ENCODE measurements at regions not wholly inside any gene's neighbourhood (a gene's known extent, or its start where the extent isn't known, plus 50 kb on each side); places are given as distances from the start of the nearest gene placed in this dataset.

DNA sequence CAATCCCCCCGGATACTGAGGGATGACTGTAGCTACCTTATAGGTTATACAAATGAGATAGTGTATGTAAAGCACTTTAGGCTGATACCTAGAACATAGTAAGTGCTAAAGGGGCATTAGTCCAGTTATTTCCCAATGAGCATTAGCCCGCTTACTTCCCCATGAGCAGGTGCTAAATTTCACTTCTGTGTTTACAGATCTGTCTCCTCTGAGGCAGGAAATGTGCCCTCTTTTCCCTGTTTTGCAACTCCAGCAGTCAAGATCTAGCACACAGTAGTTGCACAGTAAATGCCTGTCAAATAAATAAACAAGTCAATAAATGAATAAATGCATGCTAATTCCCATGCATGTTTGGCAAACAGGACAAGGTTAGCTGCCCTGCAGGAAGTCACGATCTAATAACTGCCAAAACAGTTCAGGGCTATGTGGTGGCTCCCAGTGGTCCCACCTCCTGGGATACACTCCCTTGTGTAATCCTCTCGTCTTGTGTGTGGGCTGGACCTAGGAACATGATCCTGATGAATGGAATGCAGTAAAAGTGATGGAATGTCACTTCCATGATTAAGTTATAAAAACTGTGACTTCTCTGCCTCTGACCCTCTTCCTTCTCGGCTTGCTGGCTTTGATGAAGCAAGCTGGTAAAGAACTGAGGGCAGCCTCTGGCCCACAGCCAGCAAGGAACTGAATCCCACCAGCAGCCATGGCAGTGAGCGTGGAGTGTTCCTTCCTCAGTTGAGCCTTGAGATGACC lies 459.0 kb downstream of the SOX6 start:
- no peak for DNase-seq (ENCODE audit: low read depth in 2 of 2)

GRCh38 chr11:15901054-15901453 lies 455.3 kb downstream of the SOX6 start:
- DNase-seq (ENCODE audit: low read depth in 2 of 2) = no peak

GRCh38 chr11:15901790-15902189 lies 454.6 kb downstream of the SOX6 start:
- DNase-seq (ENCODE audit: low read depth in 2 of 2) = no peak

DNA sequence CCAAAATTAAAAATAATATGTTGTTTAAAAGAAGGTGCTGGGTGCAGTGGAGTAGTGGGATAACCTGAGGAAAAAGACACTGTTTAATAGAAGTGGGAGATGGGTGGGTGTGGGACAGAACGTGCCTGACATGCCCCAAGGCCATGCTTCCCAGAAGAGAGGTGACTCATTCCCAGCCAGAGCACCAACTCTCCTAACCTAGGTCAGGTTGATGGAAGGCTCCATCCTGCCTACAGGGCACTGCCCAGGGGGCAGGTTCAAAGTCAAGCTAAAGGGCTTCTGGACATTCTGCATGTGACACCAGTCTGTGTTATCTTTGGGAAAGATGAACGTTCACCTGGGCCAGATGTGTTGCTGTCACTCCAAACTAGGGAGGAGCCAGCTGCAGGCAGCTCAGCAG lies 453.1 kb downstream of the SOX6 start:
- no peak for DNase-seq (ENCODE audit: low read depth in 2 of 2)

GRCh38 chr11:15905366-15906104 lies 450.8 kb downstream of the SOX6 start:
- DNase-seq (ENCODE audit: low read depth in 2 of 2) = no peak

DNA sequence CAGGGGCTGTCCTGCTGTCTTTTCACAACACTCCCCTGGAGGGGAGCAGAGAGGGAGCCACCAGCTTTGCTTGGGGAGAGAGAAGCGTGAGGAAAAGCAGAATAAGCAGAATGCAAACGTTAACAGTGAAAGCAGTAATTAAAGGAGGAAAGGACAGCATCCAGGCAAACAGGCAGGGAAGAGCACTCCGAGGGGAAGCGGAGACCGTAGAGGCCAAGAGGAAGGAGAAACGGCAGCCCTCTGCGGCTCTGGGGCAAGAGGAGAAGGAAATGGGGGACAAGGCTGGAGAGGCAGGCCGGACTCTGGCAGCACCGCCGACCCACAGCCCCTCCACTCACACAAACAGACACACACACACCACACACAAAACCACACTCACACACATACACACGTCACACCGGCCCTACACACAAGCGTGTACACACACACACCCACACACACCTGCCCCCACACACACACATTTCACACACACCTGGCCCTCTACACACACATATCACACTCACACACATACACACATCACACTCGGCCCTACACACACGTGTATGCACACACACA lies 449.8 kb downstream of the SOX6 start:
- DNase-seq (ENCODE audit: low read depth in 2 of 2) = no peak

DNA sequence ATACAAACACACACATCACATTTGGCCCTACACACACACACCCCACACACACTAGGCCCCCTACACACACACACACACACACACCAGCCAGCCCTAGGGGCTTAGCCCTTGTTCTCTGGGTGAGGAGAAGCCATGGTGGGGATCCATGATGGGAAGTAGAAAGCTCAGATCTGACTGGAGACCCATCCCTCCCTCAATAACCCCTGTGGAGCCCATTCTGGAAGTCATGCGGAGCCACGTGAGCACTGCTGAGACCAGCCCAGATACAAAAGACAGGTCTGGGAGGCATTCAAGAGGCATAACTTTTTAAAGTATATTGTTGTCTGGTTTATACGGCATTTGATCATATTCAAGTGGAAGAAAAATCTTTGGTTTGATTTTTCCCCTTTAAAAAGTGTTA lies 448.5 kb downstream of the SOX6 start:
- no peak for DNase-seq (ENCODE audit: low read depth in 2 of 2)

GRCh38 chr11:15909937-15910598 lies 446.3 kb downstream of the SOX6 start:
- DNase-seq (ENCODE audit: low read depth in 2 of 2) = no peak

GRCh38 chr11:15910761-15911160 lies 445.6 kb downstream of the SOX6 start:
- no peak for DNase-seq (ENCODE audit: low read depth in 2 of 2)

DNA sequence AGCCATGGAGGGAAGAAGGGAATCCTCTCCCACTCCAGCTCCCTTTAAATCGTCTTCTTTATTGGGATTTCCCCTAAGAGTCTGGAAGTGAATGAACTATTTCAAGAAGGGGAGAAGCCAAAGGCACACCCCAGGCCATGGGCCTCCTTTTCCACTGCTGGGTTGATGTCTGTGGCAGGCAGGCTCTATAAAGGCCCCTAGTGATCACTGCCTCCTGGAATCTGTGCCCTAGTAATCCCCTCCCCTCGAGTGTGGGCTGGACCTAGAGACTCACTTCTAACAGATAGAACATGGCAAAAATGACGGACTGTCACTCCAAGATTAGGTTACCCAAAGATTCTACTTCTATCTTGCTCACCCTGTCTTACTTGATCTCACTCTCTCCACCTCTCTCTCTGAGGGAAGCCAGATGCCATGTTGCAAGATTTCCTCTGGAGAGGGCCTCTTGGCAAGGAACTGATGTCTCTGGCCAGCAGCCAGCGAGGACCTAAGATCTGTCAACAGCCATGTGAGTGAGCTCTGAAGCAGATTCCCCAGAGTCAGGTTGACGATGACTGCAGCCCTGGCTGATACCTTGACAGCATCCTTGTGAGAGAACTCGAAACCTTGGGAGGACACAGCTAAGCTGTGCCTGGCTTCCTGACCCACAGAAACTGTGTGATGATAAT lies 444.8 kb downstream of the SOX6 start:
- DNase-seq (ENCODE audit: low read depth in 2 of 2) = peak in 1 of 2 donors; percentile 37

GRCh38 chr11:15912291-15912690 lies 444.1 kb downstream of the SOX6 start:
- DNase-seq (ENCODE audit: low read depth in 2 of 2) = no peak

DNA sequence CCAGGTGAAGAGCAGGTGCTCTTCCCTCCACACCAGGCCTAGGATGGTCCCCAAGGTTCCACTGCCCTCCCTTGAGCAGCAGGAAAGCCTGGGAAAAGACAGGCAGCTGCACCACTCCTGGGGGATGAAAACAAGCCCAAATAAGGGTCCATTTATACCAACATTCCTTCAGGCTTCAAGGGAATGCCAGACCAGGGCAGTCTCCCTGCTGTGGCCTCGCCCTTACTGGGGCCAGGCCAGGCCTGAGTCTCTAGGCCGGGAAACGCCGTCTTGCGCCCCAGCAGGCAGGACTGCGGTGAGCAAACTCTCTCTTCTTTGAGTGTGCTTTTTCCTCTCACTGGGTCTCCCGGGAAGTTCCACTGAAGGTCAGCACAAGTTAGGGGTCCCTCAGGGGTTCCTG lies 443.5 kb downstream of the SOX6 start:
- no peak for DNase-seq (ENCODE audit: low read depth in 2 of 2)

DNA sequence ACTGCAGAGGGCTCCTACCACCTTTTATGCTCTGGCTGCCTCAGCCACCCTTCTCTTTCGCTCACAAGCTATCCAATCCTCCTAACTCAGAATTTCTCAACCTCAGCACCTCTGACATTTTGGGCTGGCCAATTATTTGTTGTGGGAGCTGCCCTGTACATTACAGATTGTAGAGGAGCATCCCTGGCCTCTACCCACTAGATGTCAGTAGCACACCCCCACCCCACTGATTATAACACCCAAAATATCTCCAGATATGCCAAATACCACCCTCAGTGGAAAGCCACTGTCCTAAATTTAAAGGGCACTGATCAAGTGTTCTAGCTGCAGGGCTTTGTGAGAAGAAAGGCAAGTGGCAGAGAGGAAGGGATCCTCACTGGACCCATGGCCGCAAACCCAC lies 443.1 kb downstream of the SOX6 start:
- DNase-seq (ENCODE audit: low read depth in 2 of 2) = no peak
